GM23248 (cell line): ENCODE measurements at regions not wholly inside any gene's neighbourhood (a gene's known extent, or its start where the extent isn't known, plus 50 kb on each side); places are given as distances from the start of the nearest gene placed in this dataset.

ENCODE experiments used
- DNase-seq: peaks from one replicate; pipeline ENCODE4 v3.0.0-alpha.2; 2015
- H2AFZ ChIP-seq: fragments of 200-600 bp; sonication (generic); 2 replicates; pipeline ENCODE4 v1.6.1; 2016; ENCODE audit warnings: antibody characterized with exemption
- H3F3A ChIP-seq: fragments of 200-600 bp; sonication (generic); 2 replicates; pipeline ENCODE4 v1.6.1; 2016; ENCODE audit warnings: mild to moderate bottlenecking, antibody characterized with exemption, mixed run types; ENCODE audit not compliant: insufficient read depth
- H3K27ac ChIP-seq: fragments of 200-600 bp; sonication (generic); 2 replicates; pipeline ENCODE4 v1.5.1; 2016; ENCODE audit warnings: mild to moderate bottlenecking
- H3K27me3 ChIP-seq: fragments of 200-600 bp; sonication (generic); replicated peaks from 2 replicates; pipeline ENCODE4 v1.6.1; 2016; ENCODE audit warnings: mild to moderate bottlenecking; ENCODE audit not compliant: insufficient read depth
- H3K36me3 ChIP-seq: fragments of 200-600 bp; sonication (generic); 2 replicates; pipeline ENCODE4 v1.6.1; 2016; ENCODE audit warnings: low read depth, mild to moderate bottlenecking
- H3K4me1 ChIP-seq: fragments of 200-600 bp; sonication (generic); 2 replicates; pipeline ENCODE4 v1.6.1; 2016; ENCODE audit warnings: mild to moderate bottlenecking; ENCODE audit not compliant: insufficient read depth
- H3K4me2 ChIP-seq: fragments of 200-600 bp; sonication (generic); one replicate; pipeline ENCODE4 v1.6.1; 2016; ENCODE audit warnings: mild to moderate bottlenecking; ENCODE audit not compliant: unreplicated experiment
- H3K4me3 ChIP-seq: fragments of 200-600 bp; sonication (generic); 2 replicates; pipeline ENCODE4 v1.5.1; 2016; ENCODE audit warnings: mild to moderate bottlenecking
- H3K79me2 ChIP-seq: fragments of 200-600 bp; sonication (generic); 2 replicates; pipeline ENCODE4 v1.6.1; 2016; ENCODE audit warnings: mild to moderate bottlenecking; ENCODE audit not compliant: insufficient read depth
- H3K9ac ChIP-seq: fragments of 200-600 bp; sonication (generic); 2 replicates; pipeline ENCODE4 v1.6.1; 2016; ENCODE audit warnings: mild to moderate bottlenecking
- H3K9me2 ChIP-seq: fragments of 200-600 bp; sonication (generic); 2 replicates; pipeline ENCODE4 v1.6.1; 2016; ENCODE audit warnings: mixed run types, mild to moderate bottlenecking, moderate library complexity; ENCODE audit not compliant: insufficient read depth
- H3K9me3 ChIP-seq: fragments of 200-600 bp; sonication (generic); one replicate; pipeline ENCODE4 v1.6.1; 2017; ENCODE audit warnings: low read depth
- H4K20me1 ChIP-seq: fragments of 200-600 bp; sonication (generic); 2 replicates; pipeline ENCODE4 v1.6.0; 2016; ENCODE audit not compliant: insufficient read depth
- EZH2 ChIP-seq: fragments of 200-600 bp; sonication (generic); IDR thresholded peaks from 2 replicates; pipeline ENCODE4 v1.6.1; 2018; ENCODE audit warnings: antibody characterized with exemption, mild to moderate bottlenecking; ENCODE audit not compliant: insufficient read depth, poor library complexity, severe bottlenecking
- EZH2phosphoT487 ChIP-seq: fragments of 200-600 bp; sonication (generic); IDR thresholded peaks from 2 replicates; pipeline ENCODE4 v1.6.1; 2018; ENCODE audit warnings: antibody characterized with exemption, moderate library complexity, mild to moderate bottlenecking, low read depth; ENCODE audit not compliant: insufficient read depth
- WGBS, 2 experiments: methylation state at CpG; one replicate each; pipeline ENCODE4 v1.1.6; 2015 to 2017; ENCODE audit warnings: low lambda C conversion rate in 2 of 2, low coverage in 1 of 2; ENCODE audit errors: missing lambda C conversion rate in 2 of 2; 5-methylcytosine and 5-hydroxymethylcytosine counted together
- in situ Hi-C: fragments of 300-500 bp; cut with MboI; formaldehyde crosslinking; loops from 2 replicates; pipeline ENCODE4 v1.15.0; 2020

GRCh38 chr7:25632616-25633015 is 404.3 kb upstream of the NPVF start:
- Histone ChIP-seq H3F3A (no peaks in the 10 kb centered on the region), H3K27ac (no peak overlapping the region), H3K9me2 (no peaks in the 10 kb centered on the region), H2AFZ (no peak overlapping the region), H3K36me3 (no peaks in the 10 kb centered on the region), H3K4me2 (no peak overlapping the region), H3K79me2 (no peaks in the 10 kb centered on the region), H3K4me3 (no peak overlapping the region), H3K27me3 (no peaks in the 10 kb centered on the region), H3K9ac (no peak overlapping the region), H3K4me1 (no peaks in the 10 kb centered on the region), H3K9me3 (no peaks in the 10 kb centered on the region), H4K20me1 (no peaks in the 10 kb centered on the region)
- 60 to 67% methylated on average over 5 of the region's 5 CpGs for WGBS, 2 experiments
- no peak for DNase-seq
- in situ Hi-C loops = no loop called here
- TF ChIP-seq EZH2 (no peak), EZH2phosphoT487 (no peak)

GRCh38 chr7:25633426-25634036 is 405.2 kb upstream of the NPVF start:
- Histone ChIP-seq H3K27me3 (no peaks in the 10 kb centered on the region), H3K4me2 (no peak overlapping the region), H3F3A (no peaks in the 10 kb centered on the region), H3K4me1 (no peaks in the 10 kb centered on the region), H3K4me3 (no peak overlapping the region), H3K9ac (no peak overlapping the region), H3K9me3 (no peaks in the 10 kb centered on the region), H3K27ac (no peak overlapping the region), H4K20me1 (no peaks in the 10 kb centered on the region), H3K36me3 (no peaks in the 10 kb centered on the region), H3K79me2 (no peaks in the 10 kb centered on the region), H2AFZ (no peak overlapping the region), H3K9me2 (no peaks in the 10 kb centered on the region)
- TF ChIP-seq EZH2phosphoT487 (no peak), EZH2 (no peak)
- DNase-seq = no peak
- in situ Hi-C loops = no loop called here
- WGBS, 2 experiments = 26 to 27% methylated on average over 3 of the region's 3 CpGs

- Histone ChIP-seq H4K20me1 (no peaks in the 10 kb centered on the region), H3K27ac (no peak overlapping the region), H3K27me3 (no peaks in the 10 kb centered on the region), H2AFZ (no peak overlapping the region), H3K9me3 (no peaks in the 10 kb centered on the region), H3K4me3 (no peak overlapping the region), H3K36me3 (no peaks in the 10 kb centered on the region), H3K9ac (no peak overlapping the region), H3F3A (no peaks in the 10 kb centered on the region), H3K4me1 (no peaks in the 10 kb centered on the region), H3K4me2 (no peak overlapping the region), H3K79me2 (no peaks in the 10 kb centered on the region), H3K9me2 (no peaks in the 10 kb centered on the region)
- WGBS, 2 experiments = 64 to 80% methylated on average over 9 of the region's 9 CpGs
- DNase-seq = no peak
- no peak for TF ChIP-seq EZH2
- TF ChIP-seq EZH2phosphoT487 = no peak
- in situ Hi-C loops = no loop called here
Measured at GRCh38 chr7:25636168-25636567, 407.9 kb upstream of the NPVF start.

- Histone ChIP-seq H3K4me2 (no peak overlapping the region), H3K79me2 (no peaks in the 10 kb centered on the region), H3K27me3 (no peaks in the 10 kb centered on the region), H3K9ac (no peak overlapping the region), H3K36me3 (no peaks in the 10 kb centered on the region), H3F3A (no peaks in the 10 kb centered on the region), H3K9me2 (no peaks in the 10 kb centered on the region), H3K9me3 (no peaks in the 10 kb centered on the region), H3K4me3 (no peak overlapping the region), H2AFZ (no peak overlapping the region), H4K20me1 (no peaks in the 10 kb centered on the region), H3K27ac (no peak overlapping the region), H3K4me1 (no peaks in the 10 kb centered on the region)
- TF ChIP-seq EZH2phosphoT487 (no peak), EZH2 (no peak)
- in situ Hi-C loops = no loop called here
- WGBS, 2 experiments = 2 to 10% methylated on average over 4 of the region's 4 CpGs
- no peak for DNase-seq
Measured at GRCh38 chr7:25636871-25637283, 408.6 kb upstream of the NPVF start.

- no peak overlapping the region for H2AFZ ChIP-seq
- no peaks in the 10 kb centered on the region for H3K27me3 ChIP-seq
- TF ChIP-seq EZH2 (no peak), EZH2phosphoT487 (no peak)
- no peaks in the 10 kb centered on the region for H3K4me1 ChIP-seq
- H3K9me2 ChIP-seq = no peaks in the 10 kb centered on the region
- no peaks in the 10 kb centered on the region for H3F3A ChIP-seq
- H3K4me2 ChIP-seq = no peak overlapping the region
- no peak overlapping the region for H3K27ac ChIP-seq
- H4K20me1 ChIP-seq = no peaks in the 10 kb centered on the region
- in situ Hi-C loops = no loop called here
- no peak overlapping the region for H3K4me3 ChIP-seq
- H3K36me3 ChIP-seq = no peaks in the 10 kb centered on the region
- H3K79me2 ChIP-seq = no peaks in the 10 kb centered on the region
- no peaks in the 10 kb centered on the region for H3K9me3 ChIP-seq
- no peak for DNase-seq
- H3K9ac ChIP-seq = no peak overlapping the region
Measured at GRCh38 chr7:25638068-25638467, 409.8 kb upstream of the NPVF start.
